T-cell (primary cell): ENCODE measurements at regions not wholly inside any gene's neighbourhood (a gene's known extent, or its start where the extent isn't known, plus 50 kb on each side); places are given as distances from the start of the nearest gene placed in this dataset.
A peak's percentile ranks its signal among the peaks of the same experiment; 100 is the strongest.

Experiments used
- ATAC-seq, 4 experiments: fragments of 200-7000 bp in 3 of 4; fragments of 150-1000 bp in 1 of 4; cut with Tn5 transposase; replicated peaks in 1 of 4; 1 replicate in 3 of 4; 2 replicates in 1 of 4; pipeline ENCODE4 v1.10.0; 2021; ENCODE audit warnings: moderate library complexity in 3 of 4, mild to moderate bottlenecking in 2 of 4, moderate number of reproducible peaks in 1 of 4
- CTCF ChIA-PET, 2 donors: fragments of 300-600 bp; sonication (Branson Sonifier 250); formaldehyde crosslinking; loops; one replicate each; lab custom pipeline; 2022; ENCODE audit warnings: antibody characterized with exemption in 2 of 2; lab: Charles Lee
- POLR2A ChIA-PET, 2 donors: fragments of 300-600 bp; sonication (Branson Sonifier 250); formaldehyde crosslinking; loops; one replicate each; lab custom pipeline; 2022; ENCODE audit warnings: antibody characterized with exemption in 2 of 2; lab: Charles Lee
- DNase-seq, 35 experiments: peaks; one replicate each; pipeline versions ENCODE4 v3.0.0 to v3.0.0-alpha.2; 2013 to 2023
- H3K27ac ChIP-seq: one replicate; pipeline ENCODE4 v1.5.1; 2013; ENCODE audit warnings: low read length
- H3K27me3 ChIP-seq, 2 experiments: replicated peaks in 1 of 2; 1 replicate in 1 of 2; 2 replicates in 1 of 2; pipeline versions ENCODE4 v1.6.1 to v1.7.0; 2013; ENCODE audit warnings: low read length in 1 of 2, mixed read lengths in 1 of 2; ENCODE audit not compliant: control insufficient read depth in 2 of 2, insufficient read depth in 2 of 2; ENCODE audit errors: extremely low read depth in 1 of 2
- H3K36me3 ChIP-seq, 2 donors: 1 replicate in 1 of 2; 2 replicates in 1 of 2; pipeline versions ENCODE4 v1.6.1 to v1.7.0; 2013; ENCODE audit warnings: low read length in 1 of 2; ENCODE audit not compliant: control insufficient read depth in 2 of 2, insufficient read depth in 1 of 2; ENCODE audit errors: extremely low read depth in 1 of 2
- H3K4me1 ChIP-seq, 2 experiments: 1 replicate in 1 of 2; 2 replicates in 1 of 2; pipeline versions ENCODE4 v1.6.1 to v1.7.0; 2013; ENCODE audit warnings: low read length in 2 of 2, mixed read lengths in 1 of 2; ENCODE audit not compliant: insufficient read depth in 2 of 2, control insufficient read depth in 1 of 2; ENCODE audit errors: extremely low read depth in 1 of 2
- H3K4me3 ChIP-seq, 2 donors: 1 replicate in 1 of 2; 2 replicates in 1 of 2; pipeline versions ENCODE4 v1.5.1 to v1.7.0; 2013; ENCODE audit warnings: mild to moderate bottlenecking in 2 of 2, low read length in 1 of 2, moderate library complexity in 1 of 2; ENCODE audit not compliant: control insufficient read depth in 1 of 2; ENCODE audit errors: extremely low read depth in 1 of 2
- H3K9me3 ChIP-seq: 2 replicates; pipeline ENCODE4 v1.7.0; 2013
- H3K27ac Mint-ChIP-seq, 2 donors: one replicate each; pipeline ENCODE4 v1.8.0; 2020 to 2021; ENCODE audit warnings: mild to moderate bottlenecking in 2 of 2, mixed read lengths in 2 of 2
- H3K27me3 Mint-ChIP-seq, 2 donors: one replicate each; pipeline ENCODE4 v1.8.0; 2021 to 2022; ENCODE audit warnings: mixed read lengths in 2 of 2
- H3K36me3 Mint-ChIP-seq: one replicate; pipeline ENCODE4 v1.8.0; 2021; ENCODE audit warnings: mixed read lengths
- H3K4me1 Mint-ChIP-seq, 3 donors: one replicate each; pipeline ENCODE4 v1.8.0; 2020 to 2022; ENCODE audit warnings: mixed read lengths in 3 of 3, mild to moderate bottlenecking in 1 of 3
- H3K4me3 Mint-ChIP-seq, 3 donors: one replicate each; pipeline ENCODE4 v1.8.0; 2020 to 2022; ENCODE audit warnings: mild to moderate bottlenecking in 3 of 3, mixed read lengths in 3 of 3, moderate library complexity in 3 of 3
- H3K9me3 Mint-ChIP-seq, 3 donors: one replicate each; pipeline ENCODE4 v1.8.0; 2020 to 2022; ENCODE audit warnings: mixed read lengths in 3 of 3
- WGBS: methylation state at CpG from one replicate; pipeline ENCODE4 v1.1.5; 2013; ENCODE audit warnings: missing lambda C conversion rate; ENCODE audit not compliant: insufficient coverage; 5-methylcytosine and 5-hydroxymethylcytosine counted together

DNA sequence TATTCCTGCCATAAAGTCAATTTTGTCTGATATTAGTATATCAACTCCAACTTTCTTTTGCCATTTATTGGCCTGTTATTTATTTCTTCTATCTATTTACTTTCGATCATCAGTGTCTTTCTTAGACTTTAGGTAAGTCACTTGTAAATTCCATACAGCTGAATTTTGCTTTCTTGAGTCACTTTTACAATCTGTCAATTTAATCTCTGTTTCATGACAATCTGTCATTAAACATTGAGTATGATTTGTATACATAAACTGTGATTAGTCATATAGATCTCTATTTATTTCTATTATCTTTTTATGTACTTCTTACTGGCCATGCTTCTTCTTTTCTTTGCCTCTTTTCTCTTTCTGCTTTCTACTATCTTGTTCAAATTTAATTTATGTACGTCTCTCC is 160.1 kb downstream of the TMA16 start:
- Histone ChIP-seq H3K27ac (no peak overlapping the region), H3K36me3 (no peaks in the 10 kb centered on the region), H3K27me3 (no peaks in the 10 kb centered on the region), H3K4me1 (no peaks in the 10 kb centered on the region), H3K4me3 (no peak overlapping the region), H3K9me3 (no peaks in the 10 kb centered on the region)
- no peak for DNase-seq
- Mint-ChIP-seq H3K4me1 (no peaks in the 10 kb centered on the region), H3K9me3 (peaks cover 3 to 6% (median 3%) of the 10 kb centered on the region in 3 donors), H3K36me3 (peaks cover 3% of the 10 kb centered on the region), H3K4me3 (no peak overlapping the region), H3K27ac (no peak overlapping the region), H3K27me3 (no peaks in the 10 kb centered on the region)
- ChIA-PET POLR2A (no interaction called here), CTCF (no interaction called here)
- no CpG with 5 or more reads among the region's 2 CpGs for WGBS
- no peak for ATAC-seq

DNA sequence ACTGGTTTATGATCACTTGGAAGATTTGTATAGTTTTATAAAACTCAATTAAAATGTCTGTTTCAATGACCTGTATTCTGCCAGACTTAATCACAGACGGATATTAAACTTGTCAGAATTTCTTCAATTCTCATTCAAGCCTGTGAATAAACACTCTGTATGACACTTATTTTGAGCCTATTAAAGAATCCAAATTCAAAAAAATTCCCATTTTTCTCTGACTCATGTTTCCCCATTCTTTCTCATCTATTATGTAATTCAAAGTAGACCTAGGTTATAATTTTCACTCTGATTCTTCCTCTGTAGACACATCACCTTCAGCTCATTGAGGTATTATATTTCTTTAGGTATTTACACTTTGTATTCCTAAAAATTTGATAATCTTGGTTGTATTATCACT is 166.1 kb downstream of the TMA16 start:
- H3K27ac Mint-ChIP-seq: no peak overlapping the region

DNA sequence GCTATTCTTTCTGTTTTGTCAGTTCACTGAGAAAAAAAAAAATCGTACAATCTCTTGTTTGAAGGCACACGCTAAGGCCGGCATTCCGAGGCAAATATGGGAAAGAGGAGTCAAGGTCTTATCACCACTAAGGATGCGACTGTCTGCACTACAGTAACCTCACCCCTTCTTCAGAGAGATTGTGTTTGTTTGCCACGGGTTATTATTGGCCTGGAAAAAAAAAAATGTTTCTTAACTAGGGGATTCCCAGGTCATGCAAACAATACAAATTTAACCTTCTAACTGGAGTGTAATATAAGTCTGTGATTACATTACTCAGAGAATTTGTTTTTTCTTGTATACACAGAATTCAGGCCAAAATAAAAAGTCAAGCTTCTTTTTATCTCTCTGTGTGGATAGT is 168.3 kb downstream of the TMA16 start:
- H3K9me3 Mint-ChIP-seq: no peaks in the 10 kb centered on the region
- ChIA-PET POLR2A (interaction anchor here in 1 of 2 donors (0.7 kb wide), 1 partner anchor 74 kb away, joined by 7 read pairs; no protein-coding TSS in a partner anchor), CTCF (interaction anchor here (0.7 to 2.2 kb wide), 4 partner anchors 14 to 595 kb away, joined by 3 to 7 read pairs (median 3); no protein-coding TSS in a partner anchor)
- ATAC-seq: peak in 1 of 4 experiments; percentile 35
- Histone ChIP-seq H3K4me3 (no peak overlapping the region), H3K9me3 (no peaks in the 10 kb centered on the region), H3K4me1 (peaks cover 5 to 7% of the 10 kb centered on the region in 2 experiments), H3K36me3 (no peaks in the 10 kb centered on the region), H3K27ac (no peak overlapping the region), H3K27me3 (no peaks in the 10 kb centered on the region)
- peak in 1 of 35 experiments; percentile 24 for DNase-seq
- H3K27me3 Mint-ChIP-seq: no peaks in the 10 kb centered on the region
- H3K4me1 Mint-ChIP-seq: peaks cover 32 to 48% (median 42%) of the 10 kb centered on the region in 3 donors
- peak overlapping the region in 1 of 2 donors; percentile 14 for H3K27ac Mint-ChIP-seq
- H3K4me3 Mint-ChIP-seq: no peak overlapping the region
- WGBS: no CpG with 5 or more reads among the region's 6 CpGs
- H3K36me3 Mint-ChIP-seq: no peaks in the 10 kb centered on the region

More for the DNA sequence above, 166.1 kb downstream of the TMA16 start:
- ATAC-seq (no peak), DNase-seq (no peak)
- Histone ChIP-seq H3K4me3 (no peak overlapping the region), H3K9me3 (no peaks in the 10 kb centered on the region), H3K4me1 (peaks cover 0 to 5% of the 10 kb centered on the region in 2 experiments), H3K27me3 (no peaks in the 10 kb centered on the region), H3K27ac (no peak overlapping the region), H3K36me3 (no peaks in the 10 kb centered on the region)
- Mint-ChIP-seq H3K27me3 (no peaks in the 10 kb centered on the region), H3K36me3 (peaks cover 3% of the 10 kb centered on the region), H3K9me3 (peaks cover 0 to 3% (median 2%) of the 10 kb centered on the region in 3 donors), H3K4me3 (no peak overlapping the region), H3K4me1 (peaks cover 20 to 31% (median 26%) of the 10 kb centered on the region in 3 donors)
- ChIA-PET POLR2A (no interaction called here), CTCF (no interaction called here)
- no CpG with 5 or more reads among the region's 1 CpG for WGBS

DNA sequence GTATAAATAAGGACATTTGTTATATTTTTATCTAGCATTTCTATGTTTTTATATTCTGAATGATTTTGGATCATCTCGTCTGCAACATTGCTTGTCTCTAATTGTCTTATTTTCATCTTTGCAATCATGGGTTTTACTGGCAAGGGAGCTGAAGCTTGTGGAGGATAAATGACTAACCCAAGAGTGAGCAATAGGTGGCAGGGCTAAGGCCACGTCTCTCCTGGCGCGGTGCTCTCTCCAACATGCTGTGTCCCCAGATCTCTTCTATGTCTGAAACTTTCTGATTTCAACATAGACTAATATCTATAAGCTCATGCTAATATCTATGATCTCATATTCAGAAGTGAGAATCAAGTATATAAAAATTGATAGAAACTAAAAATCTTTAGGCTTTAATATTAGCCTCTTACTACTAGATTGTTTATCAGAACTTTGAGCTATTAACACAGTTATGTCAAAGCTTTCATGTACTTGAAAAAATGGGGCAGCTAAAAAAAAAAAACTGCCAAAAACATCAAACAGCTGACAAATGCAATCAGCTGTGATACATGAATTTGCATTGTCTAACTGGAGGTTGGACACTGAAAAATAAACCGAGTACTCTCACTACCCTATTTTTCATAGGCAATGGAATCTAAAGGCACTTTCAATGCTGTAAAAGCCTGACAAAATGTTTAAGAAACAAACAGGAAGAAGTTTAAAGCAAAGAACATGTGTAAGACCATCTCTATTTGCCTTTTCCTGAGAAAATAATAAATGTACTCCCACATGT is 169.2 kb downstream of the TMA16 start:
- Histone ChIP-seq H3K27me3 (no peaks in the 10 kb centered on the region), H3K27ac (no peak overlapping the region), H3K4me3 (no peak overlapping the region), H3K36me3 (no peaks in the 10 kb centered on the region), H3K4me1 (peaks cover 5 to 7% of the 10 kb centered on the region in 2 experiments), H3K9me3 (no peaks in the 10 kb centered on the region)
- POLR2A ChIA-PET: interaction anchor here in 1 of 2 donors (0.6 kb wide), 1 partner anchor 169 kb away, joined by 3 read pairs; the partner anchor contains the start of gene TMA16
- ATAC-seq (no peak), DNase-seq (no peak)
- no peak overlapping the region for H3K4me3 Mint-ChIP-seq
- peak overlapping the region; percentile 29 to 66 for H3K27ac Mint-ChIP-seq
- no CpG with 5 or more reads among the region's 5 CpGs for WGBS
- no peaks in the 10 kb centered on the region for H3K27me3 Mint-ChIP-seq
- no peaks in the 10 kb centered on the region for H3K36me3 Mint-ChIP-seq
- no peaks in the 10 kb centered on the region for H3K9me3 Mint-ChIP-seq
- CTCF ChIA-PET: interaction anchor here (0.6 to 2.2 kb wide), 9 partner anchors 8 to 594 kb away, joined by 3 to 7 read pairs (median 3); no protein-coding TSS in a partner anchor
- peaks cover 36 to 56% (median 49%) of the 10 kb centered on the region in 3 donors for H3K4me1 Mint-ChIP-seq

DNA sequence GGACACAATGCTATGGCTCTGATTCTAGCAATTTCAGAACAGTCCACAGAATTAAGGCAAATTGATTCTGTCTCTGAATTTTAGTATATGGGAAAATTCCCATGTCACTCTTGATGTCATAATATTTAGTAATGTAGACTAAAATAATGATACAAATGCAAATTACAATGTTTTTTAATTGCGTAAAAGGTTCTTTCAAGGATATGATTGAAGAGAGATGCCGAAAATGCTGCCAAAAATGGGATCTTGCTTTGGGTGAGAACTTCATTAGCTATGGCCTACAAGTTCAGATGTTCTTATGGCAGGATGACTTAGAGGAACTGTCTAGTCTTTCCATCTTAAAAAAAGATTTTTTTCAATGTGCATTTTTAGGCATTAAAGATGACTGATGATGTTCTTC is 170.6 kb downstream of the TMA16 start:
- Histone ChIP-seq H3K36me3 (no peaks in the 10 kb centered on the region), H3K27ac (no peak overlapping the region), H3K4me1 (peaks cover 5 to 7% of the 10 kb centered on the region in 2 experiments), H3K9me3 (no peaks in the 10 kb centered on the region), H3K27me3 (no peaks in the 10 kb centered on the region), H3K4me3 (no peak overlapping the region)
- no peak for DNase-seq
- no CpG with 5 or more reads among the region's 2 CpGs for WGBS
- ChIA-PET CTCF (no interaction called here), POLR2A (no interaction called here)
- Mint-ChIP-seq H3K9me3 (no peaks in the 10 kb centered on the region), H3K27ac (peak overlapping the region in 1 of 2 donors; percentile 29), H3K4me1 (peaks cover 36 to 60% (median 52%) of the 10 kb centered on the region in 3 donors), H3K27me3 (no peaks in the 10 kb centered on the region), H3K4me3 (no peak overlapping the region), H3K36me3 (no peaks in the 10 kb centered on the region)
- no peak for ATAC-seq

DNA sequence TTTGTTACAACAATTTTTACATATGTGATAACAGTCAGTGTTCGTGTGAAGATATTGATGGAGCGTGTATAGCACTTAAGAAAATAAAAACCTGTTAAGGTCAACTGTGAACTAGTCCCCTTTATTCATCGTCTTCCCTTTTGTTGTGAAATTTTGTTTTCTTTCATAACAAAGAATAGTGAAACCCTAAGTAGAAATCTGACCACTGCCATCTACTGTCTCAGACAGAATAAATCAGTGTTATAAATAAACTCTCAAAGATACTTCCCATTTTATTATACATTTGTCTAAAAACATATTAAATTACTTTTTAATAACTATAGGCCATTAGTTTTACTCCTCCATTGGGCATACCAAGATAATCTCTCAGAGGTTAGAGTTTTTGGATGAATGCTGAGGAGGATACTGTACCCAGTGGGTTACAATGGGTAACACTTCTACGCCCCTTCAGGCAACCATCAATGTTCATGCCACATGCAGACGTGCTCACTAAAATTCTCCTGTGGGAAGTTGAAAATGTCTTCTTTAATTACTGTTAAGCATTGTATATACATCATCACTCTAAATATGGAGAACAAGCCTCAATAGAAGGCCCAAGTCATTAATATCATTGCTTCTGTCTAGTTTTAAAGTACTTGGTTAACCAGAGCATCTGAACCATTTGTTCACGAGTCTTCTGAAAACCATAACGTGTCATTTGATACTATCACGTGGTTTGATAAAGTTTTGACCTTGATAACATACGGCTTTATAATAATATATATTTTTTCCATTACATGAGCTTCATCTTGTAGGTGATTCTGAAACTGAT is 171.2 kb downstream of the TMA16 start:
- H3K27ac ChIP-seq: no peak overlapping the region
- peak overlapping the region; percentile 87 to 93 for H3K27ac Mint-ChIP-seq
- ChIA-PET CTCF (interaction anchor here in 1 of 2 donors (1.0 to 2.0 kb wide), 3 partner anchors 21 to 116 kb away, joined by 3 to 8 read pairs (median 6); no protein-coding TSS in a partner anchor), POLR2A (interaction anchor here in 1 of 2 donors (0.7 kb wide), 1 partner anchor 39 kb away, joined by 4 read pairs; no protein-coding TSS in a partner anchor)
- no peak overlapping the region for H3K4me3 ChIP-seq
- H3K27me3 ChIP-seq: no peaks in the 10 kb centered on the region
- H3K36me3 ChIP-seq: no peaks in the 10 kb centered on the region
- peaks cover 0 to 2% of the 10 kb centered on the region in 2 donors for H3K27me3 Mint-ChIP-seq
- peak overlapping the region in 1 of 3 donors; percentile 55 for H3K4me3 Mint-ChIP-seq
- peaks cover 5 to 7% of the 10 kb centered on the region in 2 experiments for H3K4me1 ChIP-seq
- no peak for DNase-seq
- ATAC-seq: no peak
- peaks cover 36 to 63% (median 54%) of the 10 kb centered on the region in 3 donors for H3K4me1 Mint-ChIP-seq
- H3K9me3 Mint-ChIP-seq: no peaks in the 10 kb centered on the region
- no peaks in the 10 kb centered on the region for H3K36me3 Mint-ChIP-seq
- no peaks in the 10 kb centered on the region for H3K9me3 ChIP-seq
- no CpG with 5 or more reads among the region's 9 CpGs for WGBS
